ENCODE measurements at regions not wholly inside any gene's neighbourhood (a gene's known extent, or its start where the extent isn't known, plus 50 kb on each side); places are given as distances from the start of the nearest gene placed in this dataset.

- TF ChIP-seq POLR2A (IDR thresholded peaks at IDR 0.05; ENCODE audit: low read depth, low read length) (no peak), JUN (IDR thresholded peaks at IDR 0.05; ENCODE audit: borderline replicate concordance, insufficient read depth, insufficient read length, low read depth) (no peak), EZH2 (IDR thresholded peaks at IDR 0.05; ENCODE audit: borderline replicate concordance, low read depth, low read length, severe bottlenecking) (no peak), CTCF (IDR thresholded peaks at IDR 0.05; ENCODE audit: extremely low read depth in 1 of 2, insufficient read depth in 1 of 2, low read depth in 1 of 2, low read length in 2 of 2) (no peak)
Observed at GRCh38 chr13:65562305-65562704, 1667.8 kb downstream of the PCDH9 start.

Data from endothelial cell of umbilical vein (primary cell).